Fibroblast of mammary gland (primary cell): ENCODE measurements at regions not wholly inside any gene's neighbourhood (a gene's known extent, or its start where the extent isn't known, plus 50 kb on each side); places are given as distances from the start of the nearest gene placed in this dataset.
A peak's percentile ranks its signal among the peaks of the same experiment; 100 is the strongest.

Source experiments
- DNase-seq: peaks from one replicate; pipeline ENCODE4 v3.0.0-alpha.2; 2010; ENCODE audit warnings: low read depth
- H3K4me3 ChIP-seq: 2 replicates; pipeline ENCODE4 v1.5.1; 2011; ENCODE audit warnings: low read depth, mild to moderate bottlenecking, low read length, moderate library complexity; ENCODE audit not compliant: control insufficient read depth
- TF ChIP-seq, protein P1 (sequence below): conservative IDR thresholded peaks from 2 replicates; pipeline ENCODE4 v1.5.1; 2011; ENCODE audit warnings: low read depth, low read length, inconsistent platforms; ENCODE audit not compliant: control insufficient read depth, insufficient read depth

DNA sequence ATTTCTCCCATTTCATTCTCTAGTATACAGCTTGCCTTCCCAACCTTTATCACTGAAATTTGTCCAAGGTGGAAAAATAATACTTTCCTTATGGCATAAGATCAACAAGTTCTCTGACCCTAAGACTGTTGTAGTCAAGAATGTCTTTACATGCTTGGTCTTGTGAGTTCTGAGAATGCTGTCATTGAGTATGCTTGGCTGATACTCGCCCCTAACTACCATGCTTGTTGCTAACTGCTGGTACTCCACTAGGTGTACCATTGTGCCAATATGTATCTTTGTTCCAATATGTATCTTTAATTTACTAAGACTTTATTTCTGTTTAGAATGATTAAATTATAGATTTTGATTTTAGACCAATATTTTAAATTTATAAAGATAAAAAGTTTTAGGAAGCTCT is 796.4 kb downstream of the PCDH7 start:
- no peak overlapping the region for H3K4me3 ChIP-seq
- TF ChIP-seq, protein P1, sequence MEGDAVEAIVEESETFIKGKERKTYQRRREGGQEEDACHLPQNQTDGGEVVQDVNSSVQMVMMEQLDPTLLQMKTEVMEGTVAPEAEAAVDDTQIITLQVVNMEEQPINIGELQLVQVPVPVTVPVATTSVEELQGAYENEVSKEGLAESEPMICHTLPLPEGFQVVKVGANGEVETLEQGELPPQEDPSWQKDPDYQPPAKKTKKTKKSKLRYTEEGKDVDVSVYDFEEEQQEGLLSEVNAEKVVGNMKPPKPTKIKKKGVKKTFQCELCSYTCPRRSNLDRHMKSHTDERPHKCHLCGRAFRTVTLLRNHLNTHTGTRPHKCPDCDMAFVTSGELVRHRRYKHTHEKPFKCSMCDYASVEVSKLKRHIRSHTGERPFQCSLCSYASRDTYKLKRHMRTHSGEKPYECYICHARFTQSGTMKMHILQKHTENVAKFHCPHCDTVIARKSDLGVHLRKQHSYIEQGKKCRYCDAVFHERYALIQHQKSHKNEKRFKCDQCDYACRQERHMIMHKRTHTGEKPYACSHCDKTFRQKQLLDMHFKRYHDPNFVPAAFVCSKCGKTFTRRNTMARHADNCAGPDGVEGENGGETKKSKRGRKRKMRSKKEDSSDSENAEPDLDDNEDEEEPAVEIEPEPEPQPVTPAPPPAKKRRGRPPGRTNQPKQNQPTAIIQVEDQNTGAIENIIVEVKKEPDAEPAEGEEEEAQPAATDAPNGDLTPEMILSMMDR = no peak
- DNase-seq = no peak

DNA sequence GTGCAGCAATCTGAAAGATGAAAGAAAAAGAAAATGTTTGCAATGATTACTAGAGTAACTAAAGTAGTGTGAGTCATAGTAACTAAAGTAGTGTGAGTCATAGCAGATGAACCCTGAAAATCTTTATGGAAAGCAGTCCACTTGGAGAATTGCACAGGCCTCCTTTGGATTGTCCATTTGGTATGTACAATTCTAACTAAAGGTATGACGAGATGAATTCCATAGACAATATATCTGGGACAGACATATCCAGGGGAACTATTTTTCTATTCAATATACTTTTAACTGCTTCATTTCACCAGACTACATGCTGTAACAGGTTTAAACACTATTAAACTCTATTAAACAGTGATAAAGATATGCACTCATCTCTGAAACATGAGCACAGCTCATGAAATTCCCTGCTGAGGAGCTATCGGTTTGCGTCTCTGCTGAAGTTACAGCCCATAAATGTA is 798.7 kb downstream of the PCDH7 start:
- TF ChIP-seq, protein P1 = no peak
- no peak overlapping the region for H3K4me3 ChIP-seq
- DNase-seq = peak; percentile 62

DNA sequence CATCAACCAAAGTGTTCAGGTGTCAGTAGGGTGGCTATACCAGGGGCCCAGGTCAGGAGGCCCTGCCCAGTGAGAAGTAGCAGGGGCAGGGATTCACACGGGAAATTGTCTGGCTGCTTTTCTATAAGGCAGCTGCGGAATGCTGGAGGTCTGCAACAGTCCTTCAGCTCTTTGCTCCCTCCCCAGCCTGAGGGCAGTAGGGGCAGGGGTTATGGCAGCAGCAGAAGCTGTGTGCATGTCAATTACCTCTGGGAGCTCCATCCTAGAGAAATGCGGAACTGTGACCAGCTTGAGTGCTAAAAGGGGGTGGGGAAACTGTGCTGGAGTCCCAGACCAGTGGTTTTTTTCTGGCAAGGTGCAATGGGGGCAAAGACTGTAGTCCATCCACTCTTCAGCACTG is 810.4 kb downstream of the PCDH7 start:
- DNase-seq = no peak
- TF ChIP-seq, protein P1 = no peak
- no peak overlapping the region for H3K4me3 ChIP-seq

DNA sequence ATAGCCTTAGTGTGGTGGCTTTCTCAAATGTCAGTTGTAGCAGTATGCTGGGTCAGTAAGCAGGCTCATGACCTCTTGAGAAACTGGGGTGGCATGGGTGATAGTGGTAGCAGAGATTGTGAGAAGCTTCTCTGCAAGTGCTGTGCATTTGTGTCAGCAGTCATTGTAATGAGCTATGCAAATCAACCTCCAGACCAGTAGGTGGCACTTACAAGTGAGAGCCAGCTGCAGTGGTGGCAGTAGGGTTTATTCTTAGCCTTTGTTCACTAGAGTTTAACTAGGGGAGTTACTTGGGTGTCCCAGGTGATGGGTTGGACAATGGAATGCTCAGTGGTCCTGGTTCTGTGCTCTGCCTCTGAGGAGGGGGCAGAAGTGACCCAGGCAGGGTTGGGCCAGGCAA is 818.7 kb downstream of the PCDH7 start:
- TF ChIP-seq, protein P1 = no peak
- DNase-seq = no peak
- no peak overlapping the region for H3K4me3 ChIP-seq

DNA sequence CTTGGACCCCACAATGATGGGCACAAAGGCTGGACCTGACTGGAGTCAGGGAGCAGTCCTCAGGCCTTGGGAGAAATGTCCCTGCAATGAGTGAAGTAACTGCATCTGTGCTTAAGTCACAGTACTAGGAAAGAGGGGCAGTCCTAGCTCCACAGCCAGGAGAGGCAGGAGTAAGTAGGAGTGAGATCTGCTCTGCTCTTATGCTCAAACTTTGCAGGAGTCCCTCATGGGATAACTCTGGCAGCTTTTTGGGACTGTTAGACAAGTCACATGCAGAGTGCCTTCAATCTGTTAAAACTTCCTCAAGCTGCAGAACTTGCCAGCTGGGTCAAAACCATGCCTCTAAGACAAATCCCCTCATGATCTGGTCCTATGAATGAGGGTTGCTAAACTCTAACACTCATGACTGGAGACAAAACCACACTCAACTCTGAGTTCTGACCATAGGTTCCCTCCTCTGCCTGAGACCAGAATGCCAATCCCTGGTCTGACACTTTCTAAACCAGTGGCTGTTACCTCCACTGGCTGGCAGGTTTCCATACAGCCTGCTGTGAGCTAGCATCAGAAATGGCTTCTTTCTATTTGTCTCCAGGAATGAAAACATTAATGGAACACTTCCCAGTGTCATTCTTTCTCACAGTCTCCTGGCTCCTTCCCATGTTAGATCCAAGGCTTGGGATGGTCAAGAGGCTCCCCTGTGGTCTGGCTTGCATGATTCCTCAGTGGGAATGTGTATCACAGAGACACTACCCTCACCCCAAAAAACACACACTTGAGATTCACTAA is 819.3 kb downstream of the PCDH7 start:
- DNase-seq = no peak

DNA sequence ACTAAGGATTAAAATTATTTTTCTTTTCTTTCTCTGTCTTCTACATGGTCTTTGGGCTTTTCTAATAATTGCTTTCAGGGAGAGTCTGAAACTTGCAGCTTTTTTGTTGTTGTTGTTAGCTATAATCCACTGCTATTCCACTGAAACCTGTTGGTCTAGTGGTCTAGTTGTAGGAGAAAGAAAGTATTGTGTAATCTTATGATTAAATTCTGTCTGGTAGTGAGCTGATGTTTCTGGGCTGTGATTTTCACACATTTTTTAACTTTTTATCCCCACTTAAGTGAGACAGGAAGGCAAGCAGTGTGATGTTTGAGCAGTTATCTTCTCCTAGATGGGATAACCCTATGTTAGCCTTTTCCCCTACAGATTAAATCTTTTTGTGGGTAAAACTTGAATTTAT is 825.2 kb downstream of the PCDH7 start:
- DNase-seq = no peak
- H3K4me3 ChIP-seq = no peak overlapping the region
- TF ChIP-seq, protein P1 = no peak

More for the DNA sequence above, 819.3 kb downstream of the PCDH7 start:
- TF ChIP-seq, protein P1 = no peak
- no peak overlapping the region for H3K4me3 ChIP-seq
